MM.1S (cell line): ENCODE measurements at regions not wholly inside any gene's neighbourhood (a gene's known extent, or its start where the extent isn't known, plus 50 kb on each side); places are given as distances from the start of the nearest gene placed in this dataset.
"Not testable (repeated sequence)": the region's sequence is repeated elsewhere in the genome, so short reads cannot be mapped to it uniquely, and the experiment has no call there.

Source experiments
- DNase-seq: peaks from one replicate; pipeline ENCODE4 v3.0.0-alpha.2; 2015
- H2AFZ ChIP-seq: fragments of 300-600 bp; sonication (generic); 2 replicates; pipeline ENCODE4 v1.6.0; 2016; ENCODE audit warnings: antibody characterized with exemption, low read length
- H3F3A ChIP-seq: fragments of 300-600 bp; sonication (generic); 2 replicates; pipeline ENCODE4 v1.6.1; 2016; ENCODE audit warnings: mild to moderate bottlenecking, antibody characterized with exemption, low read length, moderate library complexity, mixed read lengths; ENCODE audit not compliant: insufficient read depth
- H3K27ac ChIP-seq: fragments of 300-600 bp; sonication (generic); 2 replicates; pipeline ENCODE4 v1.5.1; 2016; ENCODE audit warnings: mild to moderate bottlenecking, low read length
- H3K27me3 ChIP-seq: fragments of 300-600 bp; sonication (generic); replicated peaks from 2 replicates; pipeline ENCODE4 v1.6.0; 2016; ENCODE audit warnings: low read length; ENCODE audit not compliant: insufficient read depth
- H3K36me3 ChIP-seq: fragments of 300-600 bp; sonication (generic); replicated peaks from 2 replicates; pipeline ENCODE4 v1.6.1; 2016; ENCODE audit warnings: mild to moderate bottlenecking, low read length, mixed read lengths; ENCODE audit not compliant: insufficient read depth
- H3K4me1 ChIP-seq: fragments of 300-600 bp; sonication (generic); 2 replicates; pipeline ENCODE4 v1.6.1; 2016; ENCODE audit warnings: low read length, mixed read lengths
- H3K4me2 ChIP-seq: fragments of 300-600 bp; sonication (generic); 2 replicates; pipeline ENCODE4 v1.6.0; 2016; ENCODE audit warnings: low read depth, low read length
- H3K4me3 ChIP-seq: fragments of 300-600 bp; sonication (generic); 2 replicates; pipeline ENCODE4 v1.5.1; 2016; ENCODE audit warnings: low read length, mixed read lengths
- H3K79me2 ChIP-seq: fragments of 300-600 bp; sonication (generic); 2 replicates; pipeline ENCODE4 v1.6.1; 2016; ENCODE audit warnings: mixed run types, low read length, mixed read lengths
- H3K9ac ChIP-seq: fragments of 300-600 bp; sonication (generic); 2 replicates; pipeline ENCODE4 v1.6.1; 2016; ENCODE audit warnings: low read length, mixed read lengths
- H3K9me2 ChIP-seq: fragments of 300-600 bp; sonication (generic); replicated peaks from 2 replicates; pipeline ENCODE4 v1.6.1; 2016; ENCODE audit warnings: mild to moderate bottlenecking, low read length, mixed read lengths; ENCODE audit not compliant: insufficient read depth
- H3K9me3 ChIP-seq: fragments of 300-600 bp; sonication (generic); replicated peaks from 2 replicates; pipeline ENCODE4 v1.6.1; 2016; ENCODE audit warnings: mild to moderate bottlenecking, low read length, mixed read lengths; ENCODE audit not compliant: insufficient read depth
- H4K20me1 ChIP-seq: fragments of 300-600 bp; sonication (generic); 2 replicates; pipeline ENCODE4 v1.6.1; 2016; ENCODE audit warnings: mild to moderate bottlenecking, low read length, moderate library complexity, mixed read lengths; ENCODE audit not compliant: insufficient read depth
- CTCF ChIP-seq: fragments of 300-600 bp; sonication (generic); IDR thresholded peaks from 2 replicates; pipeline ENCODE4 v1.5.1; 2016; ENCODE audit warnings: antibody characterized with exemption, low read length, mixed read lengths
- EZH2 ChIP-seq: fragments of 300-600 bp; sonication (generic); optimal IDR thresholded peaks from 2 replicates; pipeline ENCODE3; 2017; ENCODE audit warnings: low read depth, mild to moderate bottlenecking, antibody characterized with exemption, low read length, mixed read lengths
- EZH2phosphoT487 ChIP-seq: fragments of 300-600 bp; sonication (generic); IDR thresholded peaks from 2 replicates; pipeline ENCODE4 v1.6.1; 2018; ENCODE audit warnings: antibody characterized with exemption, low read length

GRCh38 chr5:43837091-43837490 is 234.1 kb downstream of the NNT start:
- no peak overlapping the region for H3K9ac ChIP-seq
- H3K4me3 ChIP-seq, result no peak overlapping the region
- H3F3A ChIP-seq, result no peaks in the 10 kb centered on the region
- no peaks in the 10 kb centered on the region for H3K9me2 ChIP-seq
- H2AFZ ChIP-seq, result no peak overlapping the region
- TF ChIP-seq EZH2phosphoT487 (no peak), EZH2 (no peak), CTCF (no peak)
- no peaks in the 10 kb centered on the region for H3K79me2 ChIP-seq
- H3K27me3 ChIP-seq, result no peaks in the 10 kb centered on the region
- no peaks in the 10 kb centered on the region for H4K20me1 ChIP-seq
- DNase-seq, result no peak
- H3K9me3 ChIP-seq, result no peaks in the 10 kb centered on the region
- no peaks in the 10 kb centered on the region for H3K36me3 ChIP-seq
- no peaks in the 10 kb centered on the region for H3K4me1 ChIP-seq
- H3K27ac ChIP-seq, result no peak overlapping the region
- H3K4me2 ChIP-seq, result no peak overlapping the region

- Histone ChIP-seq H3K27me3 (no peaks in the 10 kb centered on the region), H3K27ac (no peak overlapping the region)
- DNase-seq, result no peak
These were observed 231.0 kb downstream of the NNT start for GRCh38 chr5:43833961-43834360.

GRCh38 chr5:43824325-43824964 is 221.5 kb downstream of the NNT start:
- H3K27ac ChIP-seq, H3K27me3 ChIP-seq, H2AFZ ChIP-seq, H3K79me2 ChIP-seq, H3K36me3 ChIP-seq, H3K9me2 ChIP-seq, DNase-seq, H3K4me2 ChIP-seq, H3F3A ChIP-seq, H3K9ac ChIP-seq, H4K20me1 ChIP-seq, H3K9me3 ChIP-seq, H3K4me3 ChIP-seq, H3K4me1 ChIP-seq: not testable (repeated sequence)

More at GRCh38 chr5:43833961-43834360, 231.0 kb downstream of the NNT start:
- H3K4me1 ChIP-seq, result no peaks in the 10 kb centered on the region
- H4K20me1 ChIP-seq, result no peaks in the 10 kb centered on the region
- no peaks in the 10 kb centered on the region for H3K79me2 ChIP-seq
- H3F3A ChIP-seq, result no peaks in the 10 kb centered on the region
- H2AFZ ChIP-seq, result no peak overlapping the region
- H3K9me3 ChIP-seq, result no peaks in the 10 kb centered on the region
- H3K4me3 ChIP-seq, result no peak overlapping the region
- H3K36me3 ChIP-seq, result no peaks in the 10 kb centered on the region
- TF ChIP-seq CTCF (no peak), EZH2 (no peak), EZH2phosphoT487 (no peak)
- H3K4me2 ChIP-seq, result no peak overlapping the region
- no peaks in the 10 kb centered on the region for H3K9me2 ChIP-seq
- H3K9ac ChIP-seq, result no peak overlapping the region

GRCh38 chr5:43818394-43818793 is 215.4 kb downstream of the NNT start:
- not testable (repeated sequence) for H3K36me3 ChIP-seq, H2AFZ ChIP-seq, DNase-seq, H3K9me3 ChIP-seq, H3K79me2 ChIP-seq, H3K27me3 ChIP-seq, H3K9ac ChIP-seq, H3K27ac ChIP-seq, H3K4me3 ChIP-seq, H4K20me1 ChIP-seq, H3K9me2 ChIP-seq, H3K4me1 ChIP-seq, H3K4me2 ChIP-seq, H3F3A ChIP-seq
